SJSA1 (cell line): ENCODE measurements at regions not wholly inside any gene's neighbourhood (a gene's known extent, or its start where the extent isn't known, plus 50 kb on each side); places are given as distances from the start of the nearest gene placed in this dataset.
"Not testable (repeated sequence)": the region's sequence is repeated elsewhere in the genome, so short reads cannot be mapped to it uniquely, and the experiment has no call there.

Source experiments
- DNase-seq, 2 experiments: peaks; one replicate each; pipeline ENCODE4 v3.0.0-alpha.2; 2015 to 2020; ENCODE audit warnings: low spot score in 2 of 2, low read depth in 1 of 2
- H3K27ac ChIP-seq: fragments of 250-450 bp; sonication (Bioruptor Pico); 2 replicates; pipeline ENCODE4 v1.5.1; 2020; ENCODE audit warnings: mild to moderate bottlenecking, moderate library complexity
- H3K27me3 ChIP-seq: fragments of 250-450 bp; sonication (Bioruptor Pico); replicated peaks from 2 replicates; pipeline ENCODE4 v1.5.1; 2020; ENCODE audit warnings: mild to moderate bottlenecking, moderate library complexity
- H3K36me3 ChIP-seq: fragments of 250-450 bp; sonication (Bioruptor Pico); 2 replicates; pipeline ENCODE4 v1.5.1; 2020; ENCODE audit warnings: mild to moderate bottlenecking
- H3K4me1 ChIP-seq: fragments of 250-450 bp; sonication (Bioruptor Pico); replicated peaks from 2 replicates; pipeline ENCODE4 v1.6.1; 2021; ENCODE audit warnings: mild to moderate bottlenecking
- H3K4me3 ChIP-seq: fragments of 250-450 bp; sonication (Bioruptor Pico); 2 replicates; pipeline ENCODE4 v1.5.1; 2020; ENCODE audit warnings: mild to moderate bottlenecking
- H3K9me3 ChIP-seq: fragments of 250-450 bp; sonication (Bioruptor Pico); replicated peaks from 2 replicates; pipeline ENCODE4 v1.5.1; 2020; ENCODE audit warnings: mild to moderate bottlenecking

- no peak overlapping the region for H3K4me3 ChIP-seq
- DNase-seq: no peak
- H3K36me3 ChIP-seq: no peaks in the 10 kb centered on the region
These were observed 89.8 kb upstream of the PODXL start for GRCh38 chr7:131646203-131646602.

GRCh38 chr7:131642429-131642828, 86.0 kb upstream of the PODXL start:
- Histone ChIP-seq H3K36me3 (no peaks in the 10 kb centered on the region), H3K9me3 (no peaks in the 10 kb centered on the region), H3K27ac (no peak overlapping the region), H3K4me3 (no peak overlapping the region), H3K4me1 (peaks cover 9% of the 10 kb centered on the region), H3K27me3 (no peaks in the 10 kb centered on the region)
- no peak for DNase-seq

More at GRCh38 chr7:131646203-131646602, 89.8 kb upstream of the PODXL start:
- Histone ChIP-seq H3K4me1 (peaks cover 23% of the 10 kb centered on the region), H3K27ac (no peak overlapping the region), H3K27me3 (no peaks in the 10 kb centered on the region), H3K9me3 (no peaks in the 10 kb centered on the region)

GRCh38 chr7:131640686-131641085, 84.3 kb upstream of the PODXL start:
- H3K27me3 ChIP-seq: no peaks in the 10 kb centered on the region
- no peaks in the 10 kb centered on the region for H3K36me3 ChIP-seq
- no peak for DNase-seq
- H3K4me3 ChIP-seq: no peak overlapping the region
- no peaks in the 10 kb centered on the region for H3K9me3 ChIP-seq
- no peak overlapping the region for H3K27ac ChIP-seq
- peaks cover 9% of the 10 kb centered on the region for H3K4me1 ChIP-seq

- Histone ChIP-seq H3K27me3 (no peaks in the 10 kb centered on the region), H3K9me3 (no peaks in the 10 kb centered on the region), H3K4me1 (peaks cover 19% of the 10 kb centered on the region), H3K36me3 (no peaks in the 10 kb centered on the region), H3K4me3 (no peak overlapping the region), H3K27ac (no peak overlapping the region)
- no peak for DNase-seq
These were observed 82.4 kb upstream of the PODXL start for GRCh38 chr7:131638641-131639430.

- no peak for DNase-seq
- Histone ChIP-seq H3K27me3 (no peaks in the 10 kb centered on the region), H3K4me1 (peaks cover 28% of the 10 kb centered on the region), H3K4me3 (no peak overlapping the region), H3K27ac (no peak overlapping the region), H3K36me3 (no peaks in the 10 kb centered on the region), H3K9me3 (no peaks in the 10 kb centered on the region)
These were observed 81.4 kb upstream of the PODXL start for GRCh38 chr7:131637859-131638258.

GRCh38 chr7:131636092-131636491, 79.7 kb upstream of the PODXL start:
- Histone ChIP-seq H3K9me3 (no peaks in the 10 kb centered on the region), H3K27ac (no peak overlapping the region), H3K4me1 (peaks cover 32% of the 10 kb centered on the region), H3K4me3 (no peak overlapping the region), H3K36me3 (no peaks in the 10 kb centered on the region), H3K27me3 (no peaks in the 10 kb centered on the region)
- DNase-seq: no peak

GRCh38 chr7:131634197-131634596, 77.8 kb upstream of the PODXL start:
- not testable (repeated sequence) for DNase-seq, H3K36me3 ChIP-seq, H3K9me3 ChIP-seq, H3K27me3 ChIP-seq, H3K4me3 ChIP-seq
- H3K27ac ChIP-seq: peak overlapping the region; percentile 65
- peaks cover 50% of the 10 kb centered on the region for H3K4me1 ChIP-seq

GRCh38 chr7:131633342-131633843, 77.0 kb upstream of the PODXL start:
- peak overlapping the region; percentile 65 for H3K27ac ChIP-seq
- H3K4me1 ChIP-seq: peaks cover 58% of the 10 kb centered on the region
- DNase-seq: peak; percentile 73 to 77

GRCh38 chr7:131630427-131630826, 74.0 kb upstream of the PODXL start:
- DNase-seq: no peak
- Histone ChIP-seq H3K4me3 (no peak overlapping the region), H3K4me1 (peaks cover 88% of the 10 kb centered on the region), H3K36me3 (no peaks in the 10 kb centered on the region), H3K27me3 (no peaks in the 10 kb centered on the region), H3K9me3 (no peaks in the 10 kb centered on the region), H3K27ac (peak overlapping the region; percentile 95)

More at GRCh38 chr7:131633342-131633843, 77.0 kb upstream of the PODXL start:
- Histone ChIP-seq H3K9me3 (no peaks in the 10 kb centered on the region), H3K27me3 (no peaks in the 10 kb centered on the region), H3K4me3 (no peak overlapping the region), H3K36me3 (no peaks in the 10 kb centered on the region)

- Histone ChIP-seq H3K4me1 (peaks cover 90% of the 10 kb centered on the region), H3K36me3 (no peaks in the 10 kb centered on the region), H3K9me3 (no peaks in the 10 kb centered on the region), H3K27me3 (no peaks in the 10 kb centered on the region), H3K27ac (peak overlapping the region; percentile 95), H3K4me3 (no peak overlapping the region)
- peak; percentile 86 to 89 for DNase-seq
These were observed 72.9 kb upstream of the PODXL start for GRCh38 chr7:131629217-131629882.

GRCh38 chr7:131628634-131629033, 72.2 kb upstream of the PODXL start:
- Histone ChIP-seq H3K4me3 (no peak overlapping the region), H3K36me3 (no peaks in the 10 kb centered on the region), H3K9me3 (no peaks in the 10 kb centered on the region), H3K27me3 (no peaks in the 10 kb centered on the region), H3K4me1 (peaks cover 83% of the 10 kb centered on the region), H3K27ac (peak overlapping the region; percentile 95)
- DNase-seq: peak in 1 of 2 experiments; percentile 3

- H3K4me3 ChIP-seq: no peak overlapping the region
- no peak for DNase-seq
- no peaks in the 10 kb centered on the region for H3K36me3 ChIP-seq
- H3K4me1 ChIP-seq: peaks cover 74% of the 10 kb centered on the region
- no peaks in the 10 kb centered on the region for H3K9me3 ChIP-seq
- H3K27ac ChIP-seq: no peak overlapping the region; the same call in 1 of the 2 replicates
- no peaks in the 10 kb centered on the region for H3K27me3 ChIP-seq
These were observed 71.3 kb upstream of the PODXL start for GRCh38 chr7:131627735-131628190.

GRCh38 chr7:131626643-131627042, 70.2 kb upstream of the PODXL start:
- H3K9me3 ChIP-seq: no peaks in the 10 kb centered on the region
- peak overlapping the region; percentile 25 for H3K27ac ChIP-seq
- H3K27me3 ChIP-seq: no peaks in the 10 kb centered on the region
- no peak for DNase-seq
- H3K4me3 ChIP-seq: no peak overlapping the region
- no peaks in the 10 kb centered on the region for H3K36me3 ChIP-seq
- peaks cover 65% of the 10 kb centered on the region for H3K4me1 ChIP-seq

GRCh38 chr7:131625817-131626372, 69.5 kb upstream of the PODXL start:
- Histone ChIP-seq H3K9me3 (no peaks in the 10 kb centered on the region), H3K27ac (peak overlapping the region; percentile 25), H3K4me1 (peaks cover 66% of the 10 kb centered on the region), H3K36me3 (no peaks in the 10 kb centered on the region), H3K27me3 (no peaks in the 10 kb centered on the region), H3K4me3 (no peak overlapping the region)
- peak; percentile 91 to 97 for DNase-seq
